GM18873 (cell line): ENCODE measurements at regions not wholly inside any gene's neighbourhood (a gene's known extent, or its start where the extent isn't known, plus 50 kb on each side); places are given as distances from the start of the nearest gene placed in this dataset.

ENCODE experiments used
- ATAC-seq: cut with Tn5 transposase; IDR thresholded peaks from one replicate; pipeline ENCODE4 v1.9.1; 2021; ENCODE audit warnings: mild to moderate bottlenecking, moderate library complexity, moderate number of reproducible peaks; ENCODE audit not compliant: unreplicated experiment, low FRiP score

DNA sequence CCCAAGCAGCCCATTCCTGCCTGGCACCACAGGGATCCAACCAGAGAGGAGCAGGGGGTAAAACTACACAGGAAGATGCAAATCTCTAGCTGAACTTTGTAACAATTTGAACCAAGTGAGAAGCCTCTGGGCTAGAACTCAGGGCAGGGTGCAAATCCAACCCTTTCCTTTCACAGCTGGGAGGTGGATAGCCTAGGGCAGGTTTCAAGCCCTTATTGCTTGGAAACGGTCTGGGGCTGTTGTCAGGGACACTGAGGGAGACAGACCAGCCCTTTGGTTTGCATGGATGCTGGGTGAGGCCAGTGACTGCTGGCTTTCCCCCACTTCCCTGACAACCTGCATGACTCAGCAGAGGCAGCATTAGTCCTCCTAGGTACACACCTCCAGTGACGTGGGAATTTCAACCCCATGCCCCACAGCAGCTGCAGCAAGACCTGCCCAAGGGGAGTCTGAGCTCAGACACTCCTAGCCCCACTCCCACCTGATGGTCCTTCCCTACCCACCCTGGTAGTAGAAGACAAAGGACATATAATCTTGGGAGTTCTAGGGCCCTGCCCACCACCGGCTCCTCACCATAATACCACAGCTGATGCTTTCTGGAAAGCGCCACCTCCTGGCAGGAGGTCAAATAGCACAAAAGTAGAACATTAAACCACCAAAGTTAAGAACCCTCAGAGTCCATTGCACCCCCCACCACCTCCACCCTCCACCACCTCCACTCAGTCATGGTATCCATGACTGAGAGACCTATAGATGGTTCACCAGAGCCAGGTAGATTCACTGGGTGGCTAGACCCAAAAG is 797.7 kb upstream of the MAN1A1 start:
- no peak for ATAC-seq

DNA sequence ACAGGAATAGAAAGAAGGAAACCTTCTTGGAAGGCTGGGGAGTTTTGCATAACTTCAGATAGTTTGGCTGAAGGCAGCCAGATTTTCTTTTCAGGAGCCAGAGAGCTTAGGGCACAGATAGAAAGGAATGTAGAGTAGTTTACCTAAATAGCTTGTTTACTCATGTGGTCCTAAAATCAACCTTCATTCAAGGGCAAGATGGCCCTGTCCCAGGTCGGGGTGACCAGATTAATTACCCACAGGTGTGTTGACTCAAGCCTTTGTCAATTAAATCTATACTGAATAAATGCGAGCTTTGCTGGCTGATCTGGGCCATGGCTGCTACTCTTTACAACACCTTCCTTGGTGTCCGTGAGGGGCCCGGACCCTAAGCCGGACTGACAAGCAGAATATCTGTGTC is 792.0 kb upstream of the MAN1A1 start:
- no peak for ATAC-seq

DNA sequence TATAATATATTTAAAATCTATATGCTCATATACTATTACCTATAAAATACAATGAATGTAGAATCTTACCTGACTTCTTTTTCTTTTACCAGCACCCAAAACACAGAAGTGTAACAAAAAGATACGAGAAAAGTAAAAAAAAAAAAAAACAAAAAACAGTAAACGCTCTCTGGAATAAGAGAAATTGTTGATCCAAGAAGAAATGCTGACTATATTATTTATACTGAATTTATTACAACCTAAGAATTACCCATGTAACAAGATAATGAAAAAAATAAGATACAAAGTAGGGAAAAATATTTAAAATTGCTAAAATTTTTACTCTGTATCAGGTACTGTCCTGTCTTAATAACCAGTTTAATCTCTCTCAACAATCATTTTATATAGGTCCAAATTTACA is 787.9 kb upstream of the MAN1A1 start:
- ATAC-seq, result no peak

DNA sequence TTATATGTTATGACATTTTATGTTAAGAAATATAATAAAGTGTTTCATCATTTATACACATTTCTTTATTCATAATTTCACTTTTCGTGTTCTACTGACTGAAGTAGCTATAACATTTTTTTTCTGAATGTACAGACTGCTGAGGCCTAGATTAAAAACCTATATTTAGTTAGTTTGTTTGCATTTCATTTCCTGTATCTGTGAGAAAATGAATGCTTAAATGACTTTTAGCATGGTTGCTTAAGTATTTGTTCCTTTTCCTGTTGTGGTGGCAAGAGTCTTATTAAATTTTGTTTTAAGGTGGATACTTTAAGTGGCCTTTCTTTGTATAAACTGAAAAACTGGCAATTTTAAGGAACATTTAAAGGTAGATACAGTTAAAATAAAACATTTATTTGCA is 779.7 kb upstream of the MAN1A1 start:
- no peak for ATAC-seq

DNA sequence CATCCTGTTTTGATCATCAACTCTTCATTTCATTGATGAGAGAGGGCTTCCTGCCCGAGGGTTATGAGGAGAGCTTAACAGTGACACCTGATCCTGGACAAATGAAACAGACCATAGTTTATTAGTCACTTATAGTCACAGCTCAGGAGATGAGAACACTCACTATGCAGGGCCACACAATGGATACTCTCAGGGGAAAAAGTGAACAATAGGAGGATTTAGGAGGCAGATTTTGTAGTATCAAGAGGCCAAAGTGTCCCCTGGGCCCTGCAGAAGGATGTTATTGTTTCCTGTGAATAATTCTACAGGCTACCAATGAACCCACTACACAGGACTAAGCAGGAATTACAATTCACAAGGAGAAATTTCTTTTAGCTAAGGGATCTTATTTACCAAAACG is 772.8 kb upstream of the MAN1A1 start:
- no peak for ATAC-seq

DNA sequence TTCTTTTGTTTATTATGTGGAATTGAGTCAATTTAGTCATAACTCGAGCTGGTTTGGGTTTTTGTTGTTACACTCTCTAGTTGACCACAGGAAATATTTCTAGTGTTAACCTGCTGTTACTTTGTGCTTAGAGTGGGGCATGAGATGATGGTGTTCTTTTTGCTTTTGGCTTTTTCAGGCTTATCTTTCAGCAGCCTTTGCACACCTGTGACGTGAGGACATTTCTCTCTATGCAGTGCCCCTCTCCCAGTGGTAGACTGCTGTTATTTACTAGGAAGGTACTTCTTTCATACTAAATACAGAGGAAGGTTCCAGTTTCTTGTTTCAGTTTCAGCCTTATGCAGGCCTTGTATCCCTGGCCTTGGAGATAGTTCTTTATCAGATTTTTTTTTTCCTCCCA is 766.8 kb upstream of the MAN1A1 start:
- ATAC-seq, result no peak

DNA sequence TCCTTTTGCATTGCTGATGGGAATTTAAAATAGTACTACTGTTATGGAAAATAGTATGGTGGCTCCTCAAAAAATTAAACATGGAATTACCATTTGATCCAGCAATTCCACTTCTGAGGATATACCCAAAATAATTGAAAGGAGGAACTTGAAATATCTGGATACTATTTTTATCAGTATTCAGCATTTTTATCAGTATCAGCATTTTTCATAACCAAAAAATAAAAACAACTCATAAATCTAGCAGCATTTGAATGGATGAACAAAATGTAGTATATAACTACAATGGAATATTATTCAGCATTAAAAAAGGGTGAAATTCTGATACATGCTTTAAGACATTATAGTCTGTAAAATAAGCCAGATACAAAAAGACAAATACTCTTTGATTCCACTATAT is 763.4 kb upstream of the MAN1A1 start:
- ATAC-seq, result no peak

DNA sequence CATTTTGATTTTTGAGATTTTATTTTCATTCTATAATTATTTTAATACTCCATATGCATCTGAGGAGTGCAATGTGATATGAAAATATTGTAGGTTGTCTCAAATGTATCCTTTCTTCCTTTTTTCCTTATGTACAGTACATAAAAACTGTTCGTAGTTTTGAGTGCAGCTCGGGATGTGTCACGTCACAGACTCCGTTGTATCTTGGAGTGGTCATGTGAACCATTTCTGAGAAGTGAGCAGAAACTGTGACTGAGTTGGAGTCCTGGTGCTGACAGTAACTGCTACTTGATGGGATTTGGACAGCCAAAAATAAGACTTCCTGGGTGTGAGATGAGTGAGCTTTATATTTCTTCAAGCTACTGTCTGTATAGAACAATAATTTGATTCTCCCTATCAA is 761.4 kb upstream of the MAN1A1 start:
- ATAC-seq, result no peak

DNA sequence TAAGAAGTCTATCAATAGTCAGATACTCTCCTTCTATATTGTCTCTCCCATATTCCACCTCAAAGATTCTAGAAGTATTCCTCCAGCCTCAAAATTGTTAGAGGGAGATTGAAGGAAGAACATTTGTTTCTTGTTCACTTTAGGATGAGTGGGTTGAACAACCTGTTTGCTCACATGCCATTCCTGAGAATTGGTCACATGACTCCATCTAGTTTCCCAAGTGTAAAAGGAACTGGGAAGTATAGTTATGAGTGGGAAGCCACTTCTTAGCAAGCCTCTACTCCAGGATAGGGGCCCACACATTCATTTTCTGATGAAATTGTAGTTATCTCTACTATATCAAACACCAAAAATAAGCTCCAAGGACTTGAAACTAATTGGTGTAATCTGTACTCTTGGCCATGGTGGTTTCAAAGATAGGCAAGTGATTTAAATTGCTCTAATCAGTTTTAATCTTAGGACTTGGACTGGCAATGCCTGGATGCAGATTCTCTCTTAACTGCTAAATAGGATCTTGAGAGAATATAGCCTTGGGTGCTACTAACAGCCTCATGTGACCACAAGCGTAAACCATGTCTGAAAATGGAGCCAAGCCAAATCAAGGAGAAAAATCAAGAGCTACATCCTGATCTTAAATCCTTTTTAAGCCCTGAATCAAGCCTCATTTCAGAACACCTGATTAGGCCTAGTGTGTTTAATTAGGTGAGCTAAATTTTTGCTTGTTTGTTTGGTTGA is 758.7 kb upstream of the MAN1A1 start:
- no peak for ATAC-seq

DNA sequence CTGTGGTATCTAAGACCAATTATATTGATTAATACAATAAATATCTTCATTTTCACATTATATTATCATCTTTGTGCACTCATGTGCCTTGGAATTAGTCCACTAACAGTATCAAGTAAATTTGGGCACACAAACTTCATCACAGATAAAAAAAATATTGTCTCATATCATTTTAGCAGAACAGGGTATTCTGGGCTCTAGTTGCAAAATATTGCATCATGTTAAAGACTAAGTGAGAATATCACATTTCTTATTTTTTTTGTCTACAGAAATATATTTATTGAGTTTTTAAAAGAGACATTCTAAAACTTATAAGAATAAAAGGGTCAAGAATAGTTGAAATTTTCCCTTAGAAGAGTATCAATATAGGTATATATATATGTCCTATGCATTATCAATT is 754.1 kb upstream of the MAN1A1 start:
- ATAC-seq, result no peak

DNA sequence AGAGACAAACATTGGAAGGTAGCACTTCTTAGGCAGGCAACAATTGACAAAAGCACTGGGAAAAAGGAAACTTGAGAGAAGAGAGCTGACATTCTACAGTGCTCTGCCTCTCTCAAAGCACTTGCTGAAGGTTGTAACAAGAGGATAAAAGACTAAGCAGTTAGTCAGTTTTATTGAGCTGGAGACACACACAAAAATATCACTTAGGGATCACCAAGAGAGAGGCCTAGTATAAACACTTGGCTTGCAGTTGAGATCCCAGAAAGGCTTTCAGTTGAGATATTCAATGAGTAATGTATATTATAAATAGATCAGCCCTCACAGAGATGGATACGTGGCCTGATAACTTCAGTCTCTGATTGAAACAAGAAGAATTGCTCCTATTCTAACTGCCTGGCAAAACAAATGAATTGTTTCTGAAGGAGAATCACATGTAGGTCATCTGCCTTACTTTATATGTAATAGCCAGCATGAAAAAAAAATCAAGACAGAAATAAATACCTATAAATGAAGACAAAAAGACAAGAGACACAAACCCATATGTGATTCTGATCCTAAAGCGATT is 747.2 kb upstream of the MAN1A1 start:
- no peak for ATAC-seq

DNA sequence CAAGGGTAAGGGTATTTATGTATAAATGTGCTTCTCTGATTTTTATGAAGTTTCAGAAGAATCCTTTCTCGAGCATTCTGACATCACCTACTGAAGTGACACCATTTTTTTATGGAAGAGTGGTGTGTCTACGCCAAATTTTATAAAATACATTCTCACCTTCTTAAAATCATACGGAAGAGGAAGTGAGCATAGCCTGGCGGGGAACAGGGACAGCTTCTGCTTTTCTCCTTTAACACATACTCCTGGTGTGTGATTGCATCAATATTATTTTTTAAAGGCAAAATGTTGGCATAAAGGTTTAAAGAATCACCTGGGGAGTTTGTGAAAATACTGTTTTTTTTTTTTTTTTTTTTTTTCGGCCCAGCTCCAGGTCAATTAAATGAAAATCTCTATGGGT is 733.6 kb upstream of the MAN1A1 start:
- ATAC-seq, result no peak

DNA sequence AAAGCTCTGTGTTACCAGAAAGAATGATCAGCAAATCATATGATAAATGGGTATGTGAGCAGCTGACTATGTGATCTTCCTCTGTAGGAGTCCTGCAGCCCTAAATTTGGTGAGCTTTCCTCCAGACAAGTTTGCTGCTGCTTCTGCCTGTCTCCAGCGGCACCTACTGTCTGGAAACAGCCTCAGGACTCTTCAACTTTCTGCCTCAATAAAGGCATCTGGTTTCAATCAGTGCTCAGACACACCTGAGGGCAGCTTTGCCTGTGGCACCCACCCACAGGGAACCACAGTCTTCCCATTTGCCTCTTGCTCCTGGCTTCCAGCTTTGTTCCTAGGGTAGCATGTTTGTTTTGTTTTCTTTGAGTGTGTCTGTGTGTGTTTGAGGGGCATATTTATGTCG is 727.9 kb upstream of the MAN1A1 start:
- no peak for ATAC-seq

DNA sequence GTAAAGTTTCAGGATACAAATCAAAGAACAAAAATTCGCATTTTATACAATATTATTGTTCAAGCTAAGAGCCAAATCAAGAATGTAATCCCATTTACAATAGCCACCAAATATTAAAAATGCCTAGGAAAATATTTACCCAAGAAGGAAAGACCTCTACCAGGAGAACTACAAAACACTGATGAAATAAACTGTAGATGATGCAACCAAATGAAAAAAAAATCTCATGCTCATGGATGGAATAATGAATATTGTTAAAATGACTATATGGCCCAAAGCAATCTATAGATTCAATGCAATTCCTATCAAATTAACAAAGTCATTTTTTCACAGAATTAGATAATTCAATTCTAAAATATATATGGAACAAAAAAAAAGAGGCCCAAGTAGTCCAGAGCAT is 708.8 kb upstream of the MAN1A1 start:
- no peak for ATAC-seq

DNA sequence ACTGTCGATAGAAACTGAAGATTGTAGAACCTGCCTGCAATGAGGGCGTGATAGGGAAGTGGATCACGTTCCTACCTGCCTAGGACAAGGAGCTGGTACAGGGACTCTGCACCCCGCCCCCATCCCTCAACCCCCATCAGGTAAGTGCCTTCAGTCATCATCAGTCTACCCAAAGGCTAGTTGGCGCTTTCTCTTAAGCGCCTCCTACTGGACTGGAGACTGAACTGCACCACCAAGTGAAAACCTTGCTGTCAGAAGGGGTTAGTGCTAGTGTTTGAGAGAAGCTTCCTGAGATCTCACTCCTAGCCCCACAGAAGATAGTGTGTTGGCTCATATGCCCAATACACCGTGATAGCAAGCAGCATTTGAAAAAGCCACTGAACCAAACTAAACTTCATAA is 706.5 kb upstream of the MAN1A1 start:
- ATAC-seq, result no peak

DNA sequence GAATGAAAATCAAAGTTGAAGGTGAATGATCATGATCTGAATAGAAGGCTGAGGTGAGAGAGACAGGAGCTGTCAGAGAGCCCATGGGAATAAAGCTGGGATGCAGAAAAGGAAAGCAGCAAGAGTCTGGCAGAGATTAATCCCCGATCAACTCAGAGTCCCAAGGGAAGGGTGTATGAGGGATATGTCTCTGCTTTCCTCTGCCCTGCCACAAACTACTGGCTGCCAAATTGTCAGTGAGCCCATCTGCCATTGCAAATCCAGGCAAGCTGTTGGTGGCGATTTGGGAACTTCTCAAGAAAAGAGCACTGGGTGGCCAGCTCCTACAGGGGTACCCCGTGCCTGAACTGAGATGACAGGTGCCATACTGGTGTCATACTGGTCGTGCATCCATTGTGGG is 705.5 kb upstream of the MAN1A1 start:
- ATAC-seq, result no peak

DNA sequence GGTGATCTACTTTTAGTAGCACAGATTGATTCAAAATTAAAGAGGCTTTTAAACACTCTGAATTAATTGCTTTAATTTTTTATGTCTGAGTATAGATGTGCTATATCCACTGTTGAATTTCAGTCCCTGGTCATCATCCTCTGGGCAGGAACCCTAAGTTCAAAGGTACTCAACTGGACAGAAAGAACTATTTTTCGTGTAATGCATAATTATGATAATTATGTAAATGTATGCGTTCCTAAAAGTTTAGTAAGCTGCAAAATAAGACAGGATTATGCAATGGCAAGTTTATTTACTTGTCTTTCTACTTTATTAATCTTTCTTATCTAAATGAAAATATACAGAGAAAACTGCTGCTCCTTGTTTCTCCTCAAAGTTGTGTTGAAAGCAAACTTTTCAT is 690.1 kb upstream of the MAN1A1 start:
- ATAC-seq, result no peak

DNA sequence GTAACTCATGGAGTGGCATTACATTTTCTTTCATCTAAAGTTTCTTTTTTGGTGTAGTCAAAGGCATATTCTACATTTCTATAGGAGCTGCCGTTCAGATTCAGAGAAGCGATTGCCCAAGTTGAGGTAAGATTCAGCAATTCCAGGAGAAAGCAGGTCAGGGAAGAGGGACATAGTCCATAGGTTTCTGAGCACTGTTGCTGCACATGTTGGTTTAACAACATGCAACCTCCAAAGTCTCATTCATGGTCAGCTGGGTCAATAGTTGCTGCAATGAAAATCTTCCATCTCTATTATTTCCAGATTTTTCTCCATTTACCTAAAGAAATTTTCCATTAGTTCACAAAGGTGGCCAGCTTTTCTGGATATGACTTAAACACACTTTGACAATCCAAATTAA is 682.3 kb upstream of the MAN1A1 start:
- no peak for ATAC-seq

DNA sequence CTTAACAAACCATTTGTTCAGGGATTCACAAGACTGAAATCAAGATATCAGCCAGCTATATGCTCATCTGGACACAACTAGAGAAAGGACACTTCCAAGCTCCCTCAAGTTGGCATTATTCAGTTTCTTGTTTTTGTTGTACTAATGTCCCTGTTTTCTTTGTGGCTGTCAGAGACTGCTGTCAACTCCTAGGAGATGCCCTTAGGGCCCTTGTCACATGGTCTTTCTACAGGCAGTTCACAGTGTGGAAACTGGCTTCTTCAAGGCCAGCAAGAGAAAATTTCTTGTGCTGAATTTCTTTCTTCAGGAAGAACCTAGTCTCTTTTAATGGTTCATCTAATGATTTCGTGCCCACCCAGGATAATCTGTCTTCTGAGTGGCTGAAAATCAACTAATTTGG is 677.2 kb upstream of the MAN1A1 start:
- no peak for ATAC-seq

DNA sequence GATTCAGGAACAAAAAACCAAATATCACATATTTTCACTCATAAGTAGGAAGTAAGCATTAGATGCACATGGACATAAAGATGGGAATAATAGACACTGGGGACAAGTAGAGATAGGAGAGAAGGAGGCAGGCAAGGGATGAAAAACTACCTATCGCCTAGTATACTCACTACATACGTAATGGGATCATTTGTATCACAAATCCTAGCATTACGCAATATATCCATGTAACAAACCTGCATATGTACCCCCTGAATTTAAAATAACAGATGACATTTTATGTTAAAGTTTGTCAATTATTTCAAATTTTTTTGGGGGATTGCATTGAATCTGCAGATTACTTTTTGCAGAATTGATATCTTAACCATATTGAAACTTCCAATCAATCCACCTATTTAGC is 660.5 kb upstream of the MAN1A1 start:
- ATAC-seq, result no peak

DNA sequence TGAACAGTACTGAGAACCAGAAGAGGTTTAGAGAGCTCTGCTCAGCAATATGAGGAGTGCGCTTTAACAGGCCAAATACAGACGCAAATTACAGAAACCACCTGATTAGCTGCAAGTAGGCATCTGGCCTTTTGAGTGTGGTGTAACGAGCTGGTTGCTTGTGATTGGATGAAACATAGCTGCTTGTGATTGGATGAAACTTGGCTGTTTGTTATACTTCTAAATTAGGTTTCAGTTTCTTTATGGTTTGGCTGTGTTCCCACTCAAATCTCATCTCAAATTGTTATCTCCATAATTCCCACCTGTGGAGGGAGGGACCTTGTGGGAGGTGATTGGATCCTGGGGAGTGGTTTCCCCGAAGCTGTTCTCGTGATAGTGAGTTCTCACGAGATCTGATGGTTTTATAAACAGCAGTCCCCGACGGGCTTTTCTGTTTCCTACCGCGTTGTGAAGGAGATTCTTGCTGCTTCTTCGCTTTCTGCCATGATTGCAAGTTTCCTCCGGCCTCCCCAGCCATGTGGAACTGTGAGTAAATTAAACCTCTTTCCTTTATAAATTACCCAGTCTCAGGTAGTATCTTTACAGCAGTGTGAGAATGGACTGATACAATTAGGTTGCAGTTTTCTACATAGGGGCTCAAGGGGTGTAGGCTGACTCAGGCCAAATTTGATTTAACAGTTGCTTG is 655.9 kb upstream of the MAN1A1 start:
- ATAC-seq, result no peak
